GM12878 (cell line): ENCODE measurements at regions not wholly inside any gene's neighbourhood (a gene's known extent, or its start where the extent isn't known, plus 50 kb on each side); places are given as distances from the start of the nearest gene placed in this dataset.

Experiments
- CHD4 ChIP-seq: fragments of 200-600 bp; sonication (generic); IDR thresholded peaks from 2 replicates; pipeline ENCODE4 v1.6.1; 2016; ENCODE audit warnings: mild to moderate bottlenecking
- CREB1 ChIP-seq: IDR thresholded peaks from 2 replicates; pipeline ENCODE4 v1.6.1; 2012; ENCODE audit warnings: low read depth, mild to moderate bottlenecking, inconsistent platforms
- CTCF ChIP-seq, 3 experiments: IDR thresholded peaks in 2 of 3; conservative IDR thresholded peaks in 1 of 3; 2 replicates each; pipeline ENCODE4 v1.5.1; 2011; ENCODE audit warnings: low read depth in 3 of 3, low read length in 3 of 3, mild to moderate bottlenecking in 3 of 3, control low read depth in 2 of 3, moderate library complexity in 2 of 3, inconsistent platforms in 1 of 3, mixed read lengths in 1 of 3; ENCODE audit not compliant: control insufficient read depth in 2 of 3, insufficient read depth in 1 of 3; ENCODE audit errors: extremely low read depth in 1 of 3
- E4F1 ChIP-seq: fragments of 450-650 bp; IDR thresholded peaks from 2 replicates; pipeline ENCODE4 v1.6.1; 2018; ENCODE audit warnings: borderline replicate concordance, mild to moderate bottlenecking; ENCODE audit not compliant: partially characterized antibody
- ESRRA ChIP-seq: IDR thresholded peaks from 2 replicates; pipeline ENCODE4 v1.6.1; 2012; ENCODE audit warnings: mild to moderate bottlenecking, low read length, improper control_type of control experiment
- MTA2 ChIP-seq: fragments of 450-650 bp; IDR thresholded peaks from 2 replicates; pipeline ENCODE4 v1.6.1; 2016; ENCODE audit warnings: low read depth, mild to moderate bottlenecking, moderate library complexity
- TCF7 ChIP-seq: IDR thresholded peaks from 2 replicates; pipeline ENCODE4 v1.6.1; 2014; ENCODE audit warnings: antibody characterized with exemption, borderline replicate concordance
- TF ChIP-seq, protein P1 (sequence below): IDR thresholded peaks from 2 replicates; pipeline ENCODE4 v1.6.1; 2012; ENCODE audit warnings: mild to moderate bottlenecking, low read depth, low read length
- TF ChIP-seq, protein P2 (sequence below): IDR thresholded peaks from 2 replicates; pipeline ENCODE4 v1.6.1; 2011; ENCODE audit warnings: low read depth, low read length, improper control_type of control experiment, borderline replicate concordance

DNA sequence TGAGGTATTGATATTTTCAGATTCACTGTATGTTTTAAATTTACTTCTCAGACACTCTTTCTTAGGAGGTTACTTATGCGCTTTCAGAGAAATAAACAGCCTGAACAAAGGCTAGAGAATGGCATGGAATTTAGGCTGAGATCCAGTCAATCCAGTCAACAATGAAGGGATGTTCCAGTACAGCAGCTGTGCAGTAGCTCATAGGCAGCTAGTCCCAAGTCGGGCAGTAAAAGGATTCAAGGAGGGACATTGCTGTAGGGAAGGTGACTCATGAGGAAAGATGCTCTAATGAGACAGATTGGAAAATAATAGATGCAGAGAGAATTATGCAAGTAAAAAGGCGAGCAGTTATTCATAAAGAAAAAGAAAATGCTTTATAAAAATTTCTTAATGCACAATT is 397.9 kb upstream of the RGPD4 start:
- no peak for TF ChIP-seq ESRRA
- no peak for TF ChIP-seq CREB1
- no peak for TF ChIP-seq CHD4
- no peak for TF ChIP-seq TCF7
- no peak for TF ChIP-seq E4F1
- TF ChIP-seq, protein P1, sequence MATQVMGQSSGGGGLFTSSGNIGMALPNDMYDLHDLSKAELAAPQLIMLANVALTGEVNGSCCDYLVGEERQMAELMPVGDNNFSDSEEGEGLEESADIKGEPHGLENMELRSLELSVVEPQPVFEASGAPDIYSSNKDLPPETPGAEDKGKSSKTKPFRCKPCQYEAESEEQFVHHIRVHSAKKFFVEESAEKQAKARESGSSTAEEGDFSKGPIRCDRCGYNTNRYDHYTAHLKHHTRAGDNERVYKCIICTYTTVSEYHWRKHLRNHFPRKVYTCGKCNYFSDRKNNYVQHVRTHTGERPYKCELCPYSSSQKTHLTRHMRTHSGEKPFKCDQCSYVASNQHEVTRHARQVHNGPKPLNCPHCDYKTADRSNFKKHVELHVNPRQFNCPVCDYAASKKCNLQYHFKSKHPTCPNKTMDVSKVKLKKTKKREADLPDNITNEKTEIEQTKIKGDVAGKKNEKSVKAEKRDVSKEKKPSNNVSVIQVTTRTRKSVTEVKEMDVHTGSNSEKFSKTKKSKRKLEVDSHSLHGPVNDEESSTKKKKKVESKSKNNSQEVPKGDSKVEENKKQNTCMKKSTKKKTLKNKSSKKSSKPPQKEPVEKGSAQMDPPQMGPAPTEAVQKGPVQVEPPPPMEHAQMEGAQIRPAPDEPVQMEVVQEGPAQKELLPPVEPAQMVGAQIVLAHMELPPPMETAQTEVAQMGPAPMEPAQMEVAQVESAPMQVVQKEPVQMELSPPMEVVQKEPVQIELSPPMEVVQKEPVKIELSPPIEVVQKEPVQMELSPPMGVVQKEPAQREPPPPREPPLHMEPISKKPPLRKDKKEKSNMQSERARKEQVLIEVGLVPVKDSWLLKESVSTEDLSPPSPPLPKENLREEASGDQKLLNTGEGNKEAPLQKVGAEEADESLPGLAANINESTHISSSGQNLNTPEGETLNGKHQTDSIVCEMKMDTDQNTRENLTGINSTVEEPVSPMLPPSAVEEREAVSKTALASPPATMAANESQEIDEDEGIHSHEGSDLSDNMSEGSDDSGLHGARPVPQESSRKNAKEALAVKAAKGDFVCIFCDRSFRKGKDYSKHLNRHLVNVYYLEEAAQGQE: no peak
- TF ChIP-seq MTA2: no peak
- TF ChIP-seq, protein P2, sequence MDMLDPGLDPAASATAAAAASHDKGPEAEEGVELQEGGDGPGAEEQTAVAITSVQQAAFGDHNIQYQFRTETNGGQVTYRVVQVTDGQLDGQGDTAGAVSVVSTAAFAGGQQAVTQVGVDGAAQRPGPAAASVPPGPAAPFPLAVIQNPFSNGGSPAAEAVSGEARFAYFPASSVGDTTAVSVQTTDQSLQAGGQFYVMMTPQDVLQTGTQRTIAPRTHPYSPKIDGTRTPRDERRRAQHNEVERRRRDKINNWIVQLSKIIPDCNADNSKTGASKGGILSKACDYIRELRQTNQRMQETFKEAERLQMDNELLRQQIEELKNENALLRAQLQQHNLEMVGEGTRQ: no peak
- TF ChIP-seq CTCF (IDR thresholded peaks at IDR 0.05 in 2 of 3, conservative IDR thresholded peaks at IDR 0.05 in 1 of 3; ENCODE audit: control insufficient read depth in 2 of 3, extremely low read depth in 1 of 3, insufficient read depth in 1 of 3, low read depth in 3 of 3, low read length in 3 of 3): no peak
